K562 (cell line): ENCODE measurements at regions not wholly inside any gene's neighbourhood (a gene's known extent, or its start where the extent isn't known, plus 50 kb on each side); places are given as distances from the start of the nearest gene placed in this dataset.

Experiments
- ARID3A ChIP-seq: IDR thresholded peaks from 2 replicates; pipeline ENCODE4 v1.6.1; 2012; ENCODE audit warnings: low read depth, low read length, improper control_type of control experiment, borderline replicate concordance
- ARID4B ChIP-seq: sonication (generic); formaldehyde crosslinking; IDR thresholded peaks from 2 replicates; pipeline ENCODE4 v1.8.0; 2022; ENCODE audit warnings: mild to moderate bottlenecking, missing genetic modification reagents
- ELK1 ChIP-seq: sonication (generic); formaldehyde crosslinking; IDR thresholded peaks from 2 replicates; pipeline ENCODE4 v1.8.1; 2022; ENCODE audit warnings: missing genetic modification reagents
- ESRRB ChIP-seq: fragments of 250-450 bp; sonication (Bioruptor Pico); IDR thresholded peaks from 2 replicates; pipeline ENCODE4 v1.5.0; 2020; ENCODE audit warnings: mild to moderate bottlenecking, moderate library complexity, borderline replicate concordance
- HMGXB4 ChIP-seq: sonication (generic); formaldehyde crosslinking; IDR thresholded peaks from 2 replicates; pipeline ENCODE4 v1.8.1; 2023; ENCODE audit warnings: mild to moderate bottlenecking, missing genetic modification reagents
- PHF20 ChIP-seq: fragments of 450-650 bp; IDR thresholded peaks from 2 replicates; pipeline ENCODE4 v1.6.1; 2018; ENCODE audit not compliant: partially characterized antibody
- RNF219 ChIP-seq: fragments of 250-450 bp; sonication (Bioruptor Pico); IDR thresholded peaks from 2 replicates; pipeline ENCODE4 v1.5.0; 2022; ENCODE audit warnings: mild to moderate bottlenecking
- THRAP3 ChIP-seq: fragments of 450-650 bp; IDR thresholded peaks from 2 replicates; pipeline ENCODE4 v1.6.1; 2016; ENCODE audit warnings: mild to moderate bottlenecking, inconsistent platforms, borderline replicate concordance

GRCh38 chr2:59777120-59777519, 776.3 kb downstream of the BCL11A start (continued):
- TF ChIP-seq HMGXB4: no peak
- TF ChIP-seq PHF20: no peak
- TF ChIP-seq ARID4B (CRISPR knock-in tag): no peak
- TF ChIP-seq ESRRB (CRISPR knock-in tag): no peak
- TF ChIP-seq ARID3A: no peak
- no peak for TF ChIP-seq ELK1 (CRISPR knock-in tag)
- TF ChIP-seq THRAP3: no peak
- no peak for TF ChIP-seq RNF219 (CRISPR knock-in tag)
